Hepatocyte (in vitro differentiated cells): ENCODE measurements at regions not wholly inside any gene's neighbourhood (a gene's known extent, or its start where the extent isn't known, plus 50 kb on each side); places are given as distances from the start of the nearest gene placed in this dataset.
"Not testable (repeated sequence)": the region's sequence is repeated elsewhere in the genome, so short reads cannot be mapped to it uniquely, and the experiment has no call there.

ENCODE experiments used
- CTCF ChIP-seq: fragments of 200-600 bp; sonication (generic); IDR thresholded peaks from 2 replicates; pipeline ENCODE4 v1.5.1; 2016; ENCODE audit warnings: antibody characterized with exemption, mild to moderate bottlenecking; ENCODE audit not compliant: poor library complexity
- EZH2 ChIP-seq: fragments of 200-600 bp; sonication (generic); IDR thresholded peaks from 2 replicates; pipeline ENCODE4 v1.6.1; 2016; ENCODE audit warnings: antibody characterized with exemption, mild to moderate bottlenecking, borderline replicate concordance
- EZH2phosphoT487 ChIP-seq: fragments of 200-600 bp; sonication (generic); IDR thresholded peaks from one replicate; pipeline ENCODE4 v1.6.1; 2018; ENCODE audit warnings: antibody characterized with exemption, mild to moderate bottlenecking, low read depth, moderate library complexity; ENCODE audit not compliant: unreplicated experiment, severe bottlenecking

- not testable (repeated sequence) for TF ChIP-seq CTCF, EZH2, EZH2phosphoT487
Measured at GRCh38 chr2:91686046-91686445, 2994.6 kb downstream of the RPIA start.
